HG02642 (cell line): ENCODE measurements at regions not wholly inside any gene's neighbourhood (a gene's known extent, or its start where the extent isn't known, plus 50 kb on each side); places are given as distances from the start of the nearest gene placed in this dataset.
"Not testable (repeated sequence)": the region's sequence is repeated elsewhere in the genome, so short reads cannot be mapped to it uniquely, and the experiment has no call there.

ENCODE experiments used
- ATAC-seq: cut with Tn5 transposase; IDR thresholded peaks from one replicate; pipeline ENCODE4 v1.9.1; 2021; ENCODE audit warnings: mild to moderate bottlenecking; ENCODE audit not compliant: unreplicated experiment, poor library complexity

DNA sequence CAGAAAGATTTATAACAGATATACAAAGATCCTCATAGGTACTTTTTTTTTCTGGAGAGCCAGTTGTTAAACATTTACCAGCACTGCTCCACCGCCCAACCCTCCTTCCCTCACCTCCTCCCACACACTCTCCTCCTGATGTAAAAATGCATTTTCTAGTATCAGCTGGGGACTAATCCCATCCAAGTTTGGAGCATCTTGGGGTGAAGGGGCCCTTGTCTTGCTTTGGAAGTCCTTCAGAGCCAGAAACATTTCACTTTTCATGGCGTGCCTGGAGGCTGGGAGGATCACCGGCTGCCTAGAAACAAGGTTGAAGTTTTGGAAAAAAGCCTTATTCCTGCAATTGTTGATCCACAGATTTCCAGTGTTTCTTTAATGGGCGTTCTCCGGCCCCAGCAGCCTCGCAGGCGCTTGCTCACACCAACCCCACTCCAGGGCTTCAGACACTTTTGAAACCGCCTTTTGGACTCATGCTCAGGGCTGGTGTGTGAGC lies 165.1 kb upstream of the AFDN start:
- ATAC-seq: no peak

DNA sequence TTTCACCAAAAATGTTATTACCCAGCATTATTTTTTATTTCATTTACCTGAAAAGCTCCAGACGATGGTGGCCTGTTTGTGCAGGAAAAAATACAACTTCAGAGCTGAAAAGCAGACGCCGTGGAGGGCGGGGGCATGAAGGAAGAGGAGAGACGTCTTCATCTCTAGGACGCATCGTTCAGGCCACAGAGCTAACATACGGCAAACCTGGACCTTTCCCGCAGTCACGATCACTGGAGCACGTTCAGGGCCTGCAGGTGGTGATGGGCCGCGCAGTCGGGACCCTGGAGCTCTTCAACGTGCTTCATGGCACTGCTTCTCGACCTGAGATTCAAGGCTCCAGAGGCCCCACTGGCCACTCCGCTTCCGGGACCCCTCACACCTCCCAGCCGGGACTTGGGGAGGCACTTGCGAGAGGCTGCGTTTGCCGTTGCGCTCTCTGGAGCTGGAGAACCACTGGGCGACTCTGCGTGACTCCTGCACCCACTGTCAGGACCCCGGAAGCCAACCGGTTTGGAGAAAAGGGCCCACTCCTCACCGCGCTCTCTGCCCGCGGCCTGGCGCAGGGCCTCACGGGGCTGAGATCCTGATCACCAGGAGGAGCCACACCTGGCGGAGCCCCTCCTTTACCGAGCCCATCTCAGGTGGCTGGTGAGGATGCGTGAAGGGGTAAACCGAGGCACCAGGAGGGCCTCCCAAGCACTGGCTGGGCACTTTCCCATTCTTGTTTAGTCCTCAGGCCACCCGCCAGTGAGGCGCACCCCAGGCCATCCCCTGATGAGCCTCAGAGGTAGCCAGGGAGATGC lies 164.4 kb upstream of the AFDN start:
- ATAC-seq: no peak

DNA sequence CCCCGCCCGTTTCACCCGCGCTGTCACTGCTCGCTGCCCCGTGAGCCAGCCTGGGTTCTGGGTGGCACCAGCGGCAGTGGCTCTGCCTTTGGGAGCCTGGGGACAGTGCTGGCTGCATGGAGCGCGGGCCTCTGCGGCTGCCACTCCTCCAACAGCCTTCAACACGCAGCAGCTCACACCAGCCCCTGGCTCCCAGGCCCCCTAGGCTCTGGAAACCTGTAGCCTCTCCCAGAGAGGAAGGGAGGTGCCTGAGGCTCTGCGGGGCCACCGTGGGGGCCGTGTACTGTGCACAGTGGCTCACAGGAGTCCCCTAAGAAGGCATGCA lies 163.9 kb upstream of the AFDN start:
- ATAC-seq: no peak

DNA sequence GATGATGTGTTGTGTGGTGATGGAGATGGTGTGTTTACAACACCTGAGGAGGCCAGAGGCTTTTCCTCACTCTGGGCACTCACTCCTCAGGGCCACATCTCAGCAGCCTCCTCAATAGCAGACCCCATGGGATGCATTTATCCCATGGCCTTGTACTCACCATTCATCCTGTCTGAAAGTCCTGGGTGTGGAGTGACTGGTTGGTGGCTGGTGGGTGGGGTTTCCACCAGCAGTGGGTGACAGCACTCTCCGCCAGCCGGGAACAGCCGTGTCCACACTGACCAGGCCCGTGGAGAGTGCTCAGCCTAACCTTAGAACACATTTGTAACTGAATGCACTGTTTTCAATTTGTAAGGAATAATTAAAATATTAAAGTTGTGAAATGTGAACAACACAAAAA lies 163.4 kb upstream of the AFDN start:
- no peak for ATAC-seq

DNA sequence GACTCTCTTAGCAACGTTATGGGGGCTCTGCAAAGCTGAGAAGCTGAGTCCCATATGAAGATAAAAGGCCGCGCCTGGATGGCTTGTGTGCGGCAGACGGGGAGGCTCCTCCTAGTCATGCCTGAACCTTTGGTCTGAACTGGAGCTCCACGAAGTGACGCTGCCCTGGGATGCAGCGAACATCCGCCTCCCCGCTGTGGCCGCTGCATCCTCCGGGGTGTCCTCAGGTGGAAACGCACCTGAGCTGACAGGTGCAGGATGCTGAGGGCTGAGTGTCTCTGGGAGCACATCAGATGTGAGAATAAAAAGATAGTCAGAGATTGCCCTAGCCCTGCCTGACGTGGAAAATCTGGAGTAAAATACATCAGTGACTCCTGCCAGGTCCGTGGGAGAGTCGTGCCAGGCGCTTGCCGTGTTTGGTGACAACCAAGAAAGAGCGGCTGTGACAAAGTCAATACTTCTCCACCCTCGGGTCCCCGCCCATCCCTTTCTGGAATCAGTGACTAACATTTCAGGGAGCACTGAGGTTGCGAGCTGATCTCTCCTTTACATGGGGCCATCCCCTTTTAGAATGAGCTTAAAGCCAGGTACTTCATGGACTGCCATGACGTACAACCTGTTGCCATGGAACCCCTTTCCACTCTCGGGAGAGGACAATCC lies 162.8 kb upstream of the AFDN start:
- ATAC-seq: no peak

DNA sequence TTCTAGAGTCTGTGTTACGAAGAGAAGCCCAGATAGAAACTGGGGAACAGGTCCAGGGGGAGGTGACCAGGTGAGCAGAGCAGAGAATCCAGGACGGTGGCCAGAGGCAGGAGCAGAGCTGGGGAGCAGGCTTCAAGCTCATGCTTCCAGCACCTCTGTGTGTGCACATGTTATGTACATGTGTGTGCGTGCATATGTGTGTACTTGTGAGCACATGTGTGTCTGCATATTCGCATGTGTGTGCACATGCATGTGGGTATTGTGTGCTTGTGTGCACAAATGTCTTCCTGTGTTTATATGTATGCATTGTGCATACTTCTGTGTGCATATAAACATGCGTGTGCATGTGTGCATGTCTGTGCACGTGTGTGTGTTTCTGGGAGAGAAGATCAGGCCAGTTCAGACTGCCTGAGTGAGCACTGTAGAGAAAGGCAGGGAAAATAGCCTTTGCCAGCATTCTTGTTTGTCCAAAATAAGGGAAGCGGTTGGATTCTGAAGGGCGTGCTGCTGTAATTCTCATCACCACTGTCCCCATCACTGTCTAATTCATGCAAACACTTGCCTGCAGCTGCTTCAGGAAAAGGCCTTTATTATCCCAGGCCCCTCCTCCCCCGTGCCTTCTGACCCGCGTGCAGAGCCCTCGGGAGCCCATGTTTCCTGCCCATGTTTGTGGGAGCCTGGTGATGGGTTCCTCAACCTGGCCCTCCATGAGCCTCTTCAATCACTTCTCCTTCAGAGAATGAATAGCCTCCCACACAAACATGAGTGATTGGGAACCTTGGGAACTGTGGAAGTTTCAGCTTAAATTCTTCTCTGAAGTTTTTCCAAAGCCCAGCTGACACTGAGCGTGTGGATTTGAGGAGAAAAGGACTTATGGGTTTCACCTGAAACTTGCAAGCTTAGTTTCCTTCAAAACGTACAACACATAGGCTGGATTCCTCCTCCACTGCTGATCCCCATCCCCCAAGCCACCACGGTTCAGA lies 161.7 kb upstream of the AFDN start:
- no peak for ATAC-seq

DNA sequence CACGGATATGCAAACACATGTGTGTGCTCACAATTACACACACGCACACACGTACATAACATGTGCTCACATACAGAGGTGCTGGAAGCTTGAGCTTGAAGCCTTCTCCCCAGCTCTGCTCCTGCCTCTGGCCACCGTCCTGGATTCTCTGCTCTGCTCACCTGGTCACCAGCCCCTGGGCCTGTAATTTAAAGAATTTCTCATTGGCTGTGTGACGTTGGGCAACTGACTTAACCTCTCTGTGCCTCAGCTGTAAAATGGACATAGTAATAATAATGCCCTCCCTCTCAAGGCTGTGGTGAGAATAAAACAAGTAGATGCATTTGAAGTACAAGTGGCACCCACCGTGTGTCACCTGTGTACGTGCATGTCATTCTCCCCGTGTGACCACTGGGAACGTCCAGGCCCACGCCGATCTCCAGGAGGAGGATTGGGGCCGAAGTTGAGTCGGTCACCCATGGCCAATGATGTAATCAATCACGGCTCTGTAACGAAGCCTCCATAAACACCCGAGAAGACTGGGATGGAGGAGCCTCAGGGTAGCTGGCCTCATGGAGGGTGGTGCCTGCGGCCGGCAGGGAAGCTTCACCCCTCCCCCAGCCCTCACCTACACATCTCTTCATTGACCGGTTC lies 160.9 kb upstream of the AFDN start:
- ATAC-seq: no peak

DNA sequence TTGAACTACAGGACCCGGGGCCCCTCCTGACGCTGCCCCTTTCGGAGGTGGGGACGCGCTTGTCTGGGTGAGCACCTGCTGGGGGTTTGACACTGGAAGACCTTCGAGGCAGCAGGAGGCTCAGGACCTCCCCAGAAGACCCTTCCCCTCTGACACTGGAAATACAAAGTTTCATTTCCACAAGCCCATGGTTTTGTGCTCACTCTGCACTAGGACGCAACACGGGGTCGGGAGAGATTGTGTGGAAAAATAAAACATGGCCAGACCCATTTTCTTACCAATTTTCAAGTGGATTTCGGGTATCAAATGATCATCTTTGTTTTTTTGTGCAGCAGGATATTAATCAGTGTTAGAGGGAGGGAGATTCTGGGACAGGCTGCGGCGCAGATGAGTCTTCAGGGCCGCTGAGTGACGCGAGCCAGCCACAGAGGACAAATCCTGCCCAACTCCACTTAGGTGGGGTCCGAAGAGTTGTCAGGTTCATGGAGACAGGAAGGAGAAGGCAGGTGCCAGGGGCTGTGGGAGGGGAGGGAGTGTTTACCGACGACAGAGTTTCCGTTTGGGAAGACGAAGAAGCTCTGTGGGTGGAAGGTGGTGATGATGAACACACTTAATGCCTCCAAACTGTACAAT lies 160.0 kb upstream of the AFDN start:
- ATAC-seq: no peak

DNA sequence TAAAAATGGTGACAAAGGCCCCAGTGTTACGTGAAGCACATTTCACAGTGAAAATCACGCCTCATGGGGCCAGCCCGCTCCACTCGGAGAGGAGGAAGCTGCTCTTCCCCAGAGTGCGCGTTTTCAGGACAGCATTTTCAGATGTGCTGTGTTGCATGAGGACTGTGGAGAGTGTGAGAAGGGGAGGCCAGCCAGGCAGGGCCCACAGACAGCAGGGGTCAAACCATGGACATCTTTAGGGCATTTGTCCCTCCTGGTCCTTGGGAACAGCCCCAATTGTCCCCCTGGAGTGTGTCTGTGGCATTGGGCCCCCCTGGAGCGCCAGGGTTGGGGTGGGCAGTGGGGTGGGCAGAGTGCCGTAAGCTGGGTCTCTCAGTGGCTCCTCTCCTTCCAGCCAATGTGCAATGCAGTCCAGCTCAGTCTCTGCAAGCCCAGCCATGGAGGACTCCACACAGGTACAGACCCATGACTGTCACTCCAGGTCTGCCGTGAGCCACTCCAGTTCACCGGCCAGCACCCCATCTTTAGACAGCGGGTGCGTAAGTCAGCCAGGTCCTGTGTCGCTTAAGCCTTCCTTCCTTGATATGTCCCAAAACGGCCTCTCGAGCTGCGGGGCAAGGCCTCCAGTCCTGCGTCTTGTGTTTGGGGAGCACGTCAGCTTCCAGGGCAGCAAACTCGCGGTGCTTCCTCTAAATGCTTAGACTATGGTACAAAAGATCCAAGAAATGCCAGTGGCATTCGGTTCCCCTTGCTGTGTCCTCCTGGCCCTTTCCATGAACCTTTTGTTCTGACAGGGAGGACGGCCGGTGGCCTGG lies 159.3 kb upstream of the AFDN start:
- no peak for ATAC-seq

DNA sequence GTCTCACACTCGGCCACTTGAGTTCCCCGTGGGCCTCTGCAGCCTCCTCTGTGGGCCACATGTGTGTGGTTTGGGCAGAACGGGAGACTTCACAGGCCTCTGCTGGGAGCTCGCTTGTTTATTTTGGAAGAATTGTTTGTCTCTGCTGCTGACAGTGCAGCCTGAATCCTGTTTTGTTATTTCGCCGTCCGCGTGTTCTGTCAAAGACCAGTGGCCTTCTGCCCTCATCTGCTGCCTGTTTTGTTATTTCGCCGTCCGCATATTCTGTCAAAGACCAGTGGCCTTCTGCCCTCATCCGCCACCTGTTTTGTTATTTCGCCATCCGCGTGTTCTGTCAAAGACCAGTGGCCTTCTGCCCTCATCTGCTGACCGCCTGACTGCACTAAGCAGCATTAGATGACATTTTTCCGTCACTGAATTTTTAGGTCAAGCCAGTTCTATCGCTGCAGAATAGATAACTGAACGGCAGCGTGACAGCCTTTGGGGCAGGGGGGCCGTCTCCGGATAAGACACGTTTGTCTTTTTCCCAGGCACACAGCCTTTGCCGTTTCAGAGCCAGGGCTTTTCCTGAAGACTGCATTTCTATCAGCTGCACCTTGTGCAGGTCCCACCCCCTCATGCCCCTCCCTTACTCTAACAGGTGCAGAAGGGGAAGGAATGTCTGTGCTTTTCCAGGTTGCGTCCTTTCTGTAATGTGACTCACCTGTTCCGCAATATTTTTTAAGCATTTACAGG lies 158.5 kb upstream of the AFDN start:
- no peak for ATAC-seq

DNA sequence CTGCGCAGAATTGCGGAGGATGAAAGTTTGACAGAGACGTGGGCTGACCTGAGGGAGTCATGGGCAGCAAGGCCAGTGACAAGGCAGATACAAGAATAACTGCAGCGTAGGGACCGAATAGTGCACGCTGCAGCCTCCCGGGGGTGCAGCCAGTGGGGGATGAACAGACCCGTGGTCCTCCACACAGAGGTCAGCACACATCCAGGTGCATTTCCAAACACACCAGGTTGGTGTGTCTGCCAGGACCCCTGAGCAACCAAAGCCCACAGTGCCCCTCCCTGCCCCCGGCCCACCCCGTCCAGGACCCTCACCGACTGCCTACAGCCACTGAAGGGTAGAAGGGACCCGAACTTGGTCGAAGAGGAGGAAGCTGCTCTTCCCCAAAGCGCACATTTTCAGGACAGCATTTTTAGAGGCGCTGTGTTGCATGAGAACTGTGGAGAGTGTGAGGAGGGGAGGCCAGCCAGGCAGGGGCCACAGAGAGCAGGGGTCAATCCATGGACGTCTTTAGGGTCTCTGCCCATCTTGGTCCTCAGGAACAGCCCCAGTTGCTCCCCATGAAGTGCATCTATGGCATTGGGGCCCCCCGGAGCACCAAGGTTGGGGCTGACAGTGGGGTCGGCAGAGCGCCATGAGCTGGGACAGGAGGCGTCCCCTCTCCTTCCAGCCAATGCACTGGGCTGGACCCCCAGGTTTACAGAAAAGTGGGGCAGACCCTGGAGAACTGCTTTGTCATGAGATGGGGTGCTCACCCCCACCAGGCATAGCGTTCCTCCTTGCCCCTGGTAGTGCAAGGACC lies 157.8 kb upstream of the AFDN start:
- ATAC-seq: no peak

DNA sequence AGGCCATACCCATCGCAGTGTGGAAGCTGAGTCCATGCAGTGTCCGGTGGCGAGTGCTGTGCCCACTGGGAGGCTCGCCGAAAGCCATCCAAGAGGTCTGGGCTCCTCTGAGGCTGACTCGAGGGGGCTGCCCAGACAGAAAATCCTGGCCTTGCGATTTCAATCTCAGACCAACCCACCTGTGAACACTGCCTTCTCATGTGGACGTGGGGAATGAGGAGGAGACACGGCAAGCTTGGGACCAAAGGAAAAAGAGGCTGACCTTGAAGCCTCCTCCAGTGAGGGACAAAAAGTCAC lies 157.2 kb upstream of the AFDN start:
- ATAC-seq: no peak

DNA sequence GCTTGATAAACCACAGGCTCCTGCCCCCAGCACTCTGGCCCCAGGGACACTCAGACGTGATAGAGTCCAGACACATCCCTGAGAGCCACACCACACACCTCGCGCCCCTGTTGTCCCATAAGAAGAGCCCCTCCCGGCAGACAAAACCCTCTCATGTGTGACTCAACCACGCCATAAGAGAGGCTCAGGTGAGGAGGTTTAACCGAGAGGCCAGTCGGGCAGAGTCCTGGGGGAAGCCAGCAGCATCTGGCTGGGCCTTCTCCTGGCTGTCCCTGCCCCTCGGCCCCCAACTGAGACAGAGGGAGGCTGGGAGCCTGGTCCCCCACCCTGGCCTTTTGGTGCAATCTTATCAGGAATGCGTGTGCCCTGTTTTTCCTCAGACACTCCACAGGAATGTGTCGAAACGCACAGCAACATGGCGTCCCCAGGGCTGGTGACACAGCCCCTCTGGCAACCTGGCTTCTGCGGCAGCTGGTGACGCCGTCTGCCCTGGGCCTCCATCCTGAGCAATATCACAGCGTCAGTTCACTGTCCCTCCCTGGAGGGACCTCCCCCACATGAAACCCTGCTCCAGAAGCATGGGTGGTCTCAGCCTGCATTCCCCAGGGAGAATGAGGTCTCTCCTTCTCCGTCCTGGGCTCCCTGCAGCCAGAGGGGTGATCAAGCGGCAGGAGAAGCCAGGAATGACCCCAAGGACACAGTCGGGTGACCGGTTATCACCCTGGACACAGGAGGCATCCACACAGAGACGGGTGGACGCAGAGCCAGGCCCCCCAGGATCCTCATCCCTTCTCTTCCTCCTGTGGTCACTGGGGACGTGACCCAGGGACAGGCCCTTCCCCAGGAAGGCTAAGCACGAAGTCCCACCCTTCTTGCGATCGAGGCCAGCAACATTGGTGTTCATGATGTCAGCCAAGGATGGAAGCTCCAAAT lies 156.6 kb upstream of the AFDN start:
- no peak for ATAC-seq

DNA sequence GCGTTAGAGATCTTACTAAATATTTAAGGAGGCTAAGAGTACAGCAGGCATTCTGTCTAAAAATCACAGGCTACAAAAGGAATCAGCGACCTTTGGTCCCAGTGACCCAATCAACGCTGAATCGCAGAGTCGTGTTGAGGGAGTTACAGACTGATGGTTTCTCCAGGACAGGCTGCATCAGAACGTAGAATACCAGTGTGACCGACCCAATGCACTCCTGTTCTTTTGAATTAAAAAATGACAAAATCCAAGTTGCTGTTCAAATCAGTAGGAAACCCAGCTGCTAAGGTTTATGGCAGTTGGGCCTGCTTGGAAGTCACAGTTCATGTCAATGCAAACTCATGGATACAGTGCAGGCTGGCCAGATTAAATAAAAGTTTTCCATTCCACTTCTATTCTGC lies 155.8 kb upstream of the AFDN start:
- ATAC-seq: no peak

DNA sequence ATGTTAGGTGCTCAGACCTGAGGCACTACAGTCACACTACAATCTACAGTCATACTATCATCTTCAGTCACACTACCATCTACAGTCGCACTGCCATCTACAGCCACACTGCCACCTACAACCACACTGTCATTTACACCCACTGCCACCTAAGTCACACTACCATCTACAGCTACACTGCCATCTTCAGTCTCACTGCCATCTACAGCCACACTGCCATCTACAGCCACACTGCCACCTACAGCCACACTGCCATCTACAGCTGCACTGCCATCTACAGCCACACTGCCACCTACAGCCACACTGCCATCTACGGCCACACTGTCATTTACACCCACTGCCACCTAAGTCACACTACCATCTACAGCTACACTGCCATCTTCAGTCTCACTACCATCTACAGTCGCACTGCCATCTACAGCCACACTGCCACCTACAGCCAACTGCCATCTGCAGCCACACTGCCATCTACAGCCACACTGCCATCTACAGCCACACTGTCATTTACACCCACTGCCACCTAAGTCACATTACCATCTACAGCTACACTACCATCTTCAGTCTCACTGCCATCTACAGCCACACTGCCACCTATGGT lies 155.2 kb upstream of the AFDN start:
- ATAC-seq: not testable (repeated sequence)

DNA sequence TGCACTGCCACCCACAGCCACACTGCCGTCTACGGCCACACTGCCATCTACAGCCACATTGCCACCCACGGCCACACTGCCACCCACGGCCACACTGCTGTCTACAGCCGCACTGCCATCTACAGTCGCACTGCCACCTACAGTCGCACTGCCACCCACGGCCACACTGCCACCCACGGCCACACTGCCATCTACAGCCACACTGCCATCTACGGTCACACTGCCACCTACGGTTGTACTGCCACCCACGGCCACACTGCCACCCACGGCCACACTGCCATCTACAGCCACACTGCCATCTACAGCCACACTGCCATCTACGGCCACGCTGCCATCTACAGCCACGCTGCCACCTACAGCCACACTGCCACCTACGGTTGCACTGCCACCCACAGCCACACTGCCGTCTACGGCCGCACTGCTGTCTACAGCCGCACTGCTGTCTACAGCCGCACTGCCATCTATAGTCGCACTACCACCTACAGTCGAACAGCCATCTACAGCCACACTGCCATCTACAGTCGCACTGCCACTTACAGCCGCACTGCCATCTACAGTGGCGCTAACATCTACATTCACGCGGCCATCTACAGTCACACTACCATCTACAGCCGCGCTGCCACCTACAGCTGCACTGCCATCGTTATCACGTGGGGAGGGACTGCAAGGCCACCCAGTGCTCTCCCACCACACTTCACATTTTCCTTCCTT lies 154.6 kb upstream of the AFDN start:
- no peak for ATAC-seq
